ENCODE measurements at regions not wholly inside any gene's neighbourhood (a gene's known extent, or its start where the extent isn't known, plus 50 kb on each side); places are given as distances from the start of the nearest gene placed in this dataset.

GRCh38 chr16:82384949-82385348 is 214.9 kb upstream of the MPHOSPH6 start (continued):
- no peak for TF ChIP-seq CHD7 (IDR thresholded peaks at IDR 0.05; ENCODE audit: insufficient replicate concordance, low read length)

Data from H1 (cell line).